CD1c-positive myeloid dendritic cell (primary cell): ENCODE measurements at regions not wholly inside any gene's neighbourhood (a gene's known extent, or its start where the extent isn't known, plus 50 kb on each side); places are given as distances from the start of the nearest gene placed in this dataset.
"Not testable (repeated sequence)": the region's sequence is repeated elsewhere in the genome, so short reads cannot be mapped to it uniquely, and the experiment has no call there.

ENCODE experiments used
- DNase-seq: peaks from one replicate; pipeline ENCODE4 v3.0.0-alpha.2; 2016; ENCODE audit errors: extremely low spot score

DNA sequence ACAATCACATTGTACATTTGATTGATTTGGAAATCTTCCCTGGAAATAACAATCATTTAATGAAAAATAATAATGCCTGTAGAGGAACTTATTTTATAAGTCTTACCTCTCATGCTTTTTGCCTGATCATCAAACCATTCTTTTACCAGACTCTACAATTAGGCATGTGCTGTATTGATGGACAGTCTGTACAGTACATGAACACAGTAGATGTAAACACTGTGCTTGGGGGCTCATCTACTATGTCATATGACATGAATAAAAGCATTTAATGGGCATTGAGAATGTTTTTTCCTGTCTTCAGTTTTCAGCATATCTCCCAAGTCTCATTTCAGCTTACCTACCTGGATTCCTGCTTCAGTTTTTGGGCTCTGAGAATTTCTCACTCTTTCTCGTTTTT is 1070.9 kb downstream of the STIM2 start:
- no peak for DNase-seq

DNA sequence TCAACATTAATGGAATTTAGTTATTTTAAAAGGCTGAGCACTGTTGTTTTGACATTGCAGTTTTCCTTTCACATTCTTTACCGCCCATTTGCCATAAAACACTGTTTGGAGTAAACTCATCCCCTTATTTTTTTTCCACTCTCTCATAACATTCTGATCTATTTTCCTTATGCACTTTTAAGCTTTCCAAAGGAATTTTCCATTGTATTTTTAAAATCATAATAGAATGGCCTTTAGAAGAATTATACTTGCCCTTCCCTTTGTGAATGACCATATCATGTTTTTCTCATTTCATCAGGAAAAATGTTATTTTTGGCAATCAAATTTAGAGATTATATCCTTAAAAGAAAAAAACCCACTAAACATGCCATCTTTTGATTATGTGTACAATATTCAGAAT is 1074.2 kb downstream of the STIM2 start:
- DNase-seq = no peak

DNA sequence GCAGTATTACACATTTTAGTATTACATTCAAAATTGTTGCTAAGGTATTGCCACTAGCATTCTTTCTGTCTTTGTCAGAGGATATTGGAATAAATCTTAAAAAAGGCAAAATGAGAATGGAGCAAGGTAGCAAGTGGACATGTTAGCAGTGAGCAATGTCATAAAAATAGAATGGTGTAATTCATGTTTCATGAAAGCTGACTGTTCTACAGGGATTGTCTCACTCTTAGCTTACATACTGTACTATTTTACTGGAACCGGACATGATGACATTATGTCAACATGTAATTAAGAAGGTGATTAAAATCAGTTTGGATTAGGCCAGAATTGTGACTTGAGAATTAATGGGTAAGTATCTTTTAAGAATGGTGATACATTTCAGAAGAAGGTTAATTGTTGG is 1086.2 kb downstream of the STIM2 start:
- no peak for DNase-seq

DNA sequence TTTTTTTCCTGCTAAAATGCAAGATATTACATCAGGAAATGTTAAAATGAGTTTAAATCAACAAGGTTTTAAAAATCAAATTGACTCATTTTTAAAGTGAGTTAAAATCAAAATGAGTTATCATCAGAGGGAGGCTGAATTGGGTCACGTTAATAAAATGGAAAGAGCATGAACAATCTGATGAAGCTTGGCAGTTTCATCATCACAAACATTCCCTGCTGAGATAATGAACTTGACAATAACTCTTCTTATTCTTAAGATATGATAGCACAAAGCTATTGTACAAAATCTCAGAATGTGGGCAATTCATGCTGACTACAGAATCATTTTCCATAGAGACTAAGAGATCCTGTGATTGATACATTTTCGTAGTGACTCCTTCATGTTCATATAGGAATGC is 1086.7 kb downstream of the STIM2 start:
- DNase-seq = no peak

DNA sequence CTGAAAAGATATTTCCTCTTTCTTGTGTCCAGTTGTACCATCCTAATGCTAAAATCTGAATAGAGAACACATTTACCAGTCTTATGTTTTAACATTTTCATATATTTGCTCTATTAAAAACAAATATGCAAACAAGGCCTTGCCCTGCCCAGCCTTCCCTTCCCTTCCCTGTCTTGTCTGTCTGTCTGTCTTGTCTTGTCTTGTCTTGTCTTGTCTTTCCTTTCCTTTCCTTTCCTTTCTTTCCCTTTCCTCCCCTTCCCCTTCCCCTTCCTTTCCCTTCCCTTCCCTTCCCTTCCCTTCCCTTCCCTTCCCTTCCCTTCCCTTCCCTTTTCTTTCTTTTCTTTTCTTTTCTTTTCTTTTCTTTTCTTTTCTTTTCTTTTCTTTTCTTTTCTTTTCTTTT is 1103.5 kb downstream of the STIM2 start:
- no peak for DNase-seq

DNA sequence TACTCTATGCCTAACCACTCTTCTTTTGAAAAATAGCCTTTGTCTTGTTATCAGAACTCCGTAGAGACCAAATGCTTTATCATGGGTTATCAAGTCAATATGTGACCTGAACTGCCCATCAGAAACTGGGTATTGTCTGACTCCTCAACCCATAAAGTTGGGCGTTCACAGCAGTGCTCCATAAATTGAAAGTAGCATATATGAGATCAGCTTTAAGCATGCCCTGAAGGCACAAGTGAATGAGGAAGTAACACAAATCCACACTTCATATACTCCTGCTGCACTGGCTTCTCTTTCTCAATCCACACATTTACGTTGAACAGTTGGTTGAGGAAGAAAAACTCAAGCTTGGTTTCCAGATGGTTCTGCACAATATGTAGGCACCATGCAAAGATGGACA is 1106.0 kb downstream of the STIM2 start:
- no peak for DNase-seq

DNA sequence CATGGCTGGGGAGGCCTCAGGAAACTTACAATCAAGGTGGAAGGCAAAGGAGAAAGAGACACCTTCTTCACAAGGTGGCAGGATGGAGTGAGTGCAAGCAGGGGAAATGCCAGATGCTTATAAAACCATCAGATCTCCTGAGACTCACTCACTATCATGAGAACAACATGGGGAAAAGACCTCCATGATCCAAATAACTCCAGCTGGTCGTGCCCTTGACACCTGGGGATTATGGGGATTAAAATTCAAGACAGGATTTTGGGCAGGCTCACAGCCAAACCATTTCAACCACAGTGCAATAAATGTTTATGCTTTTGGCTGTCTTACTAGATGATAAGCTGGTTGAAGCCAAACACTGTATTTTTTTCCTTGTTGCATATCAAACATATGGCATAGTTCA is 1112.4 kb downstream of the STIM2 start:
- DNase-seq = no peak

DNA sequence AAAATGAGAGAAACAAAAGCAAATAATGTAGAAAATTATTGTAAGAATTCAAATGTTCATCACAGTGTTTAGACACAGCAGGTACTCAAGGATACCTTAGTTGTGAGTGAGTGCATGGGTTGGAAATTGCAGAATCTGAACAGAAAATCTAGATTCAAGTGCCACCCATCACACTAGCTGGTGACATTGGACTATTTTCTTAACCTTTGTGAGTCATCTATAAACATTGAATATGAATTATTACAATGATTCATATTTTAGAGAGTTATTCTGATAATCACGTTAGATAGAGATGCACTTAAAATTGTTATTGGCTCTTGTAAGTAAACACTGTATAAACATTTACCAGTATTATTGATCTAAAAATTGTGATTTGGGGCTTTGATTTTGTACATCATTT is 1113.1 kb downstream of the STIM2 start:
- DNase-seq = no peak

DNA sequence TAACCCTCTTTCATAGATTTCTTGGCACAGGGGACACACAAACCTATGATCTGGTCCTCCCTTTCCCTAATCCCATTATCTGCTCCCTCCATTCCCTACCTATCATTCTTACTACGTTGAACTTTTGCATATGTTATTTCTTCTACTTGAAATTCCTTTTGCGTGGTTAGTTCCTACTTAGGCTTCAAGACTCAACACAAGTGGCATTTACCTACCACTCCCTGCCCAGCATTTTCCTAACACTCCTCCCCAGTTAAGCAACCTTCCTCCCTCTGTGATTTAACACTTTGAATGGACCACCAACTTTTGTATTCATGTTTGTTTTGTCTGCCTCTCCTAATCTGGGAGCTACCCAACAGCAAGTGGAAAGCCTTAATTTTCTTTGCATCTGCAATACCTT is 1113.7 kb downstream of the STIM2 start:
- no peak for DNase-seq

DNA sequence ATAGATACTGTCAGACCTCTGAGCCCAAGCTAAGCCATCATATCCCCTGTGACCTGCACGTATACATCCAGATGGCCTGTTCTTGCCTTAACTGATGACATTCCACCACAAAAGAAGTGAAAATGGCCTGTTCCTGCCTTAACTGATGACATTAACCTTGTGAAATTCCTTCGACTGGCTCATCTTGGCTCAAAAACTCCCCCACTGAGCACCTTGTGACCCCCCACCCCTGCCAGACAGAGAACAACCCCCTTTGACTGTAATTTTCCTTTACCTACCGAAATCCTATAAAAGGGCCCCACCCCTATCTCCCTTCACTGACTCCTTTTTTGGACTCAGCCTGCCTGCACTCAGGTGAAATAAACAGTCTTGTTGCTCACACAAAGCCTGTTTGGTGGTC is 1114.2 kb downstream of the STIM2 start:
- DNase-seq = not testable (repeated sequence)

DNA sequence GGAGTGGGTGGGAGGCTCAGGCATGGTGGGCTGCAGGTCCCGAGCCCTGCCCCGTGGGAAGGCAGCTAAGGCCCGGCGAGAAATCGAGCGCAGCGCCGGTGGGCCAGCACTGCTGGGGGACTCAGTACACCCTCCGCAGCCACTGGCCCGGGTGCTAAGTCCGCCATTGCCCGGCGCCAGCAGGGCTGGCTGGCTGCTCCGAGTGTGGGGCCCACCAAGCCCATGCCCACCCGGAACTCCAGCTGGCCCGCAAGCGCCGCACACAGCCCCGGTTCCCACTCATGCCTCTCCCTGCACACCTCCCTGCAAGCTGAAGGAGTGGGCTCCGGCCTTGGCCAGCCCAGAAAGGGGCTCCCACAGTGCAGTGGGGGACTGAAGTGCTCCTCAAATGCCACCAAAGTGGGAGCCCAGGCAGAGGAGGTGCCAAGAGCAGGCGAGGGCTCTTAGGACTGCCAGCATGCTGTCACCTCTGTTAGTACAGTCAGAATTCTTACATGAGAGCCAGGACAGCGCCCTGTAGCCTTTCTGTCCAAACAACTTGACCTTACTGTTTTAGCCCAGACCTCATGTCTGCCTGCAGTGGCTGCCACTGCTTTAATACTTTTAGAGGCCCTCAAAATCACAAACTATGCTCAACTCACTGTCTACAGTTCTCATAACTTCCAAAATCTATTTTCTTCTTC is 1117.9 kb downstream of the STIM2 start:
- not testable (repeated sequence) for DNase-seq

DNA sequence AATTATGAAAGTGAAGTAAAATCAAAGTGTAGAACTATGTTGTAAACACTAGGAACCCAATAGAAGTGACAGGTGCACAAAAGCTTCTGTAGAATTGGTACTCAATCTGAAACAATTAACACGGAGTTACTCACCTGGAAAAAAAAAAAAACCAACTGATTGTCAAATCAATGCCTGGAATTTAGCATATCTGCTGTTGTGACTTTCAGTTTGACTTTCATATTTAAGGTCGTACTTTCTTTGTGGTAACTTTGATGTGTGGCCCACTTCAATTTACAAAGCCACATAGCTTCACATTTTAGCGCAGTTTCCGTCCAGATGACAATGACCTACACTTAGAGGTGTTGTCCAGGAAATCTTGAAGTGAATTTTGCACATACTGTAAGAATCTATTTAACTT is 1124.9 kb downstream of the STIM2 start:
- DNase-seq = no peak

DNA sequence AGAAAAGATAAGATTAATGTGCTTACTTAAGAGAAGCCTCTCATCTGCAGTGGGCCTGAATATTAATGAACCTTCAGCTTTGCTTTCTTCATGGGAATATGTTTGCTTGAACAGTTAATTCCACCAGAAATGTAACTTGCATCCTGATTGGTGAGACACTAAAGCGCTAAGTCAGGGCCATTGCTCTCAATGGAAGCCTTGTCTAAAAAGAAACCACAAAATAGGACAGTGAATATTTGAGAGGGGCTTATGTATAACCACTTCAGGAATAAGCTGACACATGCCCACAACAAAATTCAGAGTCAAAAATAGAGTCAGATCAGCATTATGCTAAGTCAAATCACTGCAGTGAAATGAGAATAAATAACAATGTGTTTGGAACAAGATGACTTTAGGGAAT is 1125.8 kb downstream of the STIM2 start:
- DNase-seq = no peak

DNA sequence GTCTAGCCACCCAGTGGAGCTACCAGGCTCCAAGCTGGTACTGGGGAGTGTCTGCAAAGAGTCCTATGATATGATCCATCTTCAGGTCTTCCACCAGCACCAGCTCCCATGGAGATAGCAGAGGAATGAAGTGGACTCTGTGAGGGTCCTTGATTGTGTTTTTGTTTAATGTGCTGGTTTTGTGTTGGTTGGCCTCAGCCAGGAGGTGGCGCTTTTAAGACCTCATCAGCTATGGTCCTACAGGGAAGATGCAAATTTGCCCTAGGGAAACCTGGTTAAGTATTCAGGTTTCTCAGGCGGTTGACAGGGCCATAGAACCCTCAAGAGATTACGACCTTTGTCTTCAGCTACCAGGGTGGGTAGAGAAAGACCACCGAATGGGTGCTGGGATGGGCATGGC is 1141.1 kb downstream of the STIM2 start:
- no peak for DNase-seq

DNA sequence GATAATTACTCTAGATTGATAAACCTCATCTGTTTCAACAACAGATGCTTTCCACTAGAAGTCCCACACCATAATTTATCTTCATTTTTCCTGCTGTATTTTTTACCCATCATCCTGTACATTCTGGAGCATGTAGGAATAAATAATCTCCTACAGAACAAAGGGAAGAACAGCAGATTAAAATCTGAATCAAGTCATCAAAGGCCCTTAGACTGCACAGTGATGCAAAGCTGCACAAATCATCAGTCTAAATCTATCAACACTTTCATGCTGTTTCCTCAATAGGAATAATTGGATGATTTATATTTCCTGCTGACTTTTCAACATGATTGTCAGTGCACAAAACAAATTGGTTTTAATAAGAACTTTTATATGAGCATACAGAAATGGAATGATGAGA is 1143.9 kb downstream of the STIM2 start:
- no peak for DNase-seq

DNA sequence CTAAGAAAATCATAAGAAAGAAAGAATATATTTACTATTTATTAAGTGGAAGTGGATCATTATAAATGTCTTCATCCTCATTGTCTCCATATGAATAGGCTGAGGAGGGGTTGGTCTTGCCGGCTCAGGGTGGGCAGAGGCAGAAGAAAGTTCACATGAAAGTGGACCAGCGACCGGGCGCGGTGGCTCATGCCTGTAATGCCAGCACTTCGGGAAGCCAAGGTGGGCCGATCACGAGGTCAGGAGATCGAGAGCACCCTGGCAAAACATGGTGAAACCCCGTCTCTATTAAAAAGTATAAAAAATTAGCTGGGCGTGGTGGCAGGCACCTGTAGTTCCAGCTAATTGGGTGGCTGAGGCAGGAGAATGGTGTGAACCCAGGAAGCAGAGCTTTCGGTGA is 1145.4 kb downstream of the STIM2 start:
- no peak for DNase-seq

DNA sequence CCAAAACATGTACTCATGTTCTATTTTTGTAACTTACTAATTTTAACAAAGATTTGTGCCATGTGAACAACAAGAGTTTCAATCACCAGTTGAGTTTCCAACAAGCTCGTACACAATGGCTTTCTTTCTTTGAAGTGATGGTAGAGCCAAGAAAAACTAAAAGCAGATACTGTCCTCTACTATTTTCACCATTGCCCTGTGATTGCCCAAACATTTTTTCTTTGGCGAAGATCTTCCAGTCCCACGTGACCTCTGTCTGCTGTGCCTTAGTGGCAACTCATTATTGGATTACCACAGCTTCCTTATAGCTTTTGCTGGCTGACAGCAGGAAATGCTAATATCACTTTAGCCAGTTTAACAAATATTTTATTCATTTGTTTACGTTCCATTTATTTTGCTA is 1147.1 kb downstream of the STIM2 start:
- DNase-seq = no peak

DNA sequence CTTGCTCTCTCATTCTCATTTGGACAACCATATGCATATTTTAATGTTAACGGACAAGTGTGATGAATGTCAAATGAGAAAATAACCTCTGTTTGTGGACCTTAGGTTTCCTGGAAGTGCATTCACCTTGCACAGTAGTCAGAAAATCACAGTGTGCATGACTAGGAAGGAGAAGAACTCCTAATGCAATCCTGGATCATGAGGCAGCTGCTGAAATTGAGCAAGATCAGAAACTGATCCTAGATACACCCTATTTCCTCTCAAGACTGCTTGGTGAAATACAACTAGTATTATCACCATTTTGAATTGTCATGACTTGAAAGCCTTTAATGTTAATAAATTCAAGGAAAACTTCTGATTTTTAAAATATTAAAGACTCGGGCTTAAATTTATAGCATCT is 1148.9 kb downstream of the STIM2 start:
- DNase-seq = no peak

DNA sequence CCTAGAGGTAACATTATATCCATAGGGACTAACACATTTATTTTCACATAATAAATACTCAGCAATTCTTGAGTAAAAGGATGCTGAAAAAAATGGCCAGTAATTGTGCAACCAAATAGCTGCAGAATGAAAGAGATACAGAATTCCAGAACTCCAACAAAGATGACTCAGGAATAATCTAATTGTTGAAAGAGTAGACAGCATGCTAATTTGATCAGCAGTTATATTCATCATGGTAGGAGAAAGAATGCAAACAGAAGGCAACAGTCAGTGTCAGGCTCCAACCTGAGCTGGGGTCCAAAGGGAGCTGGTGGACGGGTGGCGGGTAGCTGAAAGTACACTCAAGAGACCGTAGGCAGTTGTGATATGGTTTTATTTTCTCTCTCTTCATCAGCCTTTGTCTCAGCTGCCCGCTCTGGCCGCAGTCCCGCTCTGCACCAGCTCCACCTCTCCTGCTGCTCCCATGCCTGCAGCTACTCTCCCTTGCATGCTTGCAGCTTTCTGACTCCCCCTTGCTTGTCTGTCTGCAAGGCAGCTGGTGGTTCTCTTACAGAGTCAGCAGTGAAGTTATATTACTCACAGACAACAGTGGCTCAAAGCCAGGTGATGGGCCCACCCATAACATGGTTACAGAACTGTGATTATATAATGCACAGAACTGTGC is 1150.1 kb downstream of the STIM2 start:
- no peak for DNase-seq

DNA sequence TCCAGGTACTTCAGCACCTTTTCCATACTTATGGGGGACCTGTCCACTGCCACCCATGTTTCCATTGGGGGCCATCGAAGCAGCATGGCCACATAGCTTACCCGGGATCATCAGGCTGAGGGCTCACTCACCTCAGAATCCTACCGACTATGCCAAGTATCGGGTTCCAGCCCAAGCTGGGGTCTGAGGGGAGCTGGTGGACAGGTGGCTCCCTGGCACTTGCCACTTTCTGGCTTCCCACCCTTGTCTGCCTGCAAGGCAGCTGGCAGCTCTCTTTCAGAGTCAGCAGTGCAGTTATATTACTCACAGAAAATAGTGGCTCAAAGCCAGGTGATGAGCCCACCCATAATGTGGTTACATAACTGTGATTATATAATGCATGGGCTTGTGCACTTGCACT is 1153.8 kb downstream of the STIM2 start:
- no peak for DNase-seq

DNA sequence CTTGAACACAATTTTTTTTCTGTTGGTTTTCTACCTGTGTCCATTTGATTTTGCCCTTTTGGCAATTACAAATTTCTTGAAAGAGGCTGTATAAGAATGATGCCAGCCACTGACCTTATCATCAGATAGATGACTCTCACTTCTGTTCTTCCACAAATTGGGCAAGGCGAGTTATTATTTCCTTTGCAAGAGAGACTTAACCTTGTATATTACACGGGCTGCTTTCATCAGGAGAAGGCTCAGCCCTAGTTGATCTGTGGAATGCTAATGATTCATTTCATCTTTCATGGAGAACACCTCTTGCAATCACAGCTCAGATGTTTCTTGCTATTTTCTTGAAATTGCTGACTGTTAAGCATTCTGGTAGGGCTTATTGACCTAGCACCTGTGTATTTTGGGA is 1155.4 kb downstream of the STIM2 start:
- DNase-seq = no peak

DNA sequence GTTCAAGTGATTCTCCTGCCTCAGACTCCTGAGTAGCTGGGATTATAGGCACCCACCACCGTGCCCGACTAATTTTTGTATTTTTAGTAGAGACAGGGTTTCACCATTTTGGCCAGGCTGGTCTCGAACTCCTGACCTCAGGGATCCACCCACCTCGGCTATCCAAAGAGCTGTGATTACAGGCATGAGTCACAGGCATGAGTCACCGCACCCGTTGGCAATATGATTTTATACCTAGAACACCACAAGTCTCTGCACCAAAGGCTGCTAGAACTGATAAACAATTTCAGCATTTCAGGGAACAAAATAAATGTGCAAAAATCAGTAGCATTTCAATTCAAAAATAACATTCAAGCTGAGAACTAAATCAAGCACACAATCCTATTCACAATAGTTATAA is 1177.6 kb downstream of the STIM2 start:
- not testable (repeated sequence) for DNase-seq

DNA sequence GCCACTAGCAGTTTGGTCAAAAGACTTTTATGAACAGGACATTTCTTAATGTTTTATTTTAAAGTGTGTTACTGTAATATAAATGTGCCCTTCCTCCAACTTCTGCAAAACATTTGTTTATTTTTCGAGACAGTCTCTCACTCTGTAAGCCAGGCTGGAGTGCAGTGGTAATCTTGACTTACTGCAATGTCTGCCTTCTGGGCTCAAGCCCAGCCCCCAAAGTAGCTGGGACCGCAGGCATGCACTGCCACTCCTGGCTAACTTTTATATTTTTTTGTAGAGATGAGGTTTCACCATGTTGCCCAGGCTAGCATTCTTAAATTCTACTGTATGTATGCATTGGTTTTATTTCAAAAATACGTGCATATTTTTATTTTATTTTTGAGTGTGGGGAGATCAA is 1201.9 kb downstream of the STIM2 start:
- no peak for DNase-seq
